ENCODE measurements at regions not wholly inside any gene's neighbourhood (a gene's known extent, or its start where the extent isn't known, plus 50 kb on each side); places are given as distances from the start of the nearest gene placed in this dataset.

DNA sequence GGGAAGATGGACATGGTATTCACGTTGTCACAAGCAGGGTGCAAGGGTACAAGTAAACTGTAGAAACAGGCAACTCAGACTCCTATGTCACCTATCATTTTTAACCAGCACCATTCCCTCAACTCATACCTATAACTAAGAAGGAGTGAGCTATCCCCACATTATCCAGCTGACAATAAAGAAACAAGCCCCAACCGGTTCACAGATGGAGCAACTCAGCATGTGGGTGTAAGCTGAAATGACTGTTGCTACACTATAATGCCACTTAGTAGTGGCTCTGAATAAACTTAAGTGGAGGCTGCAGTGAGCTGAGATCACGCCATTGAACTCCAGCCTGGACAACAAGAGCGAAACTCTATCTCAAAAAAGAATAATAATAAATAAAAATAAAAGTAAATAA lies 829.5 kb upstream of the MDGA2 start:
- H3K4me3 Mint-ChIP-seq (ENCODE audit: unreplicated experiment): no peak overlapping the region
- H3K36me3 Mint-ChIP-seq (ENCODE audit: low read depth): no peaks in the 10 kb centered on the region
- peaks cover 4% of the 10 kb centered on the region for H3K27me3 Mint-ChIP-seq (ENCODE audit: low read depth)
- TF ChIP-seq, protein P1, sequence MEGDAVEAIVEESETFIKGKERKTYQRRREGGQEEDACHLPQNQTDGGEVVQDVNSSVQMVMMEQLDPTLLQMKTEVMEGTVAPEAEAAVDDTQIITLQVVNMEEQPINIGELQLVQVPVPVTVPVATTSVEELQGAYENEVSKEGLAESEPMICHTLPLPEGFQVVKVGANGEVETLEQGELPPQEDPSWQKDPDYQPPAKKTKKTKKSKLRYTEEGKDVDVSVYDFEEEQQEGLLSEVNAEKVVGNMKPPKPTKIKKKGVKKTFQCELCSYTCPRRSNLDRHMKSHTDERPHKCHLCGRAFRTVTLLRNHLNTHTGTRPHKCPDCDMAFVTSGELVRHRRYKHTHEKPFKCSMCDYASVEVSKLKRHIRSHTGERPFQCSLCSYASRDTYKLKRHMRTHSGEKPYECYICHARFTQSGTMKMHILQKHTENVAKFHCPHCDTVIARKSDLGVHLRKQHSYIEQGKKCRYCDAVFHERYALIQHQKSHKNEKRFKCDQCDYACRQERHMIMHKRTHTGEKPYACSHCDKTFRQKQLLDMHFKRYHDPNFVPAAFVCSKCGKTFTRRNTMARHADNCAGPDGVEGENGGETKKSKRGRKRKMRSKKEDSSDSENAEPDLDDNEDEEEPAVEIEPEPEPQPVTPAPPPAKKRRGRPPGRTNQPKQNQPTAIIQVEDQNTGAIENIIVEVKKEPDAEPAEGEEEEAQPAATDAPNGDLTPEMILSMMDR (IDR thresholded peaks at IDR 0.05): no peak
- H3K4me1 Mint-ChIP-seq (ENCODE audit: low read depth): no peaks in the 10 kb centered on the region
- DNase-seq (ENCODE audit: low spot score): no peak
- H3K27ac Mint-ChIP-seq (ENCODE audit: unreplicated experiment): no peak overlapping the region
- peaks cover 2% of the 10 kb centered on the region for H3K9me3 Mint-ChIP-seq (ENCODE audit: low read depth)

GRCh38 chr14:48490756-48491155 lies 815.4 kb upstream of the MDGA2 start:
- no peak for DNase-seq (ENCODE audit: low spot score)
- Mint-ChIP-seq H3K36me3 (ENCODE audit: low read depth) (no peaks in the 10 kb centered on the region), H3K9me3 (ENCODE audit: low read depth) (no peaks in the 10 kb centered on the region), H3K4me3 (ENCODE audit: unreplicated experiment) (no peak overlapping the region), H3K27ac (ENCODE audit: unreplicated experiment) (no peak overlapping the region), H3K4me1 (ENCODE audit: low read depth) (no peaks in the 10 kb centered on the region), H3K27me3 (ENCODE audit: low read depth) (peaks cover 2% of the 10 kb centered on the region)
- TF ChIP-seq, protein P1 (IDR thresholded peaks at IDR 0.05): no peak

DNA sequence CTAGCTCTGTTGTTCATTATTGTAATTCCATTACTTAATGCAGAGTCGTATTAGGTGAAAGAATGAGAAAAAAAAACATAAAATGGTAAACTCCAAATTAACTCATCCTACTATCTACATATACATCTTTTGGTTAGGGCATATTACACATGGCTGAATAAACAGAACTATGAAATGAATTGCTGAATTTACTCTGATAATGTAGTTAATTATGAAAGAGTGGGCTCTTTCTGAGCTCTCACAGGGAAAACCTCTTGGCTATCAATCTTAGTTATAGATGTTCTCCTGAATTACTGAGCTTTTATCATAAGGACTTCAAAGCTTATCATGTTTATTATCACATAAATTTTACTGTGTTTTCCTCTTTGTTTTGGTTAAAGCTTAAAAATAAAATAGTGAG lies 798.5 kb upstream of the MDGA2 start:
- H3K27ac Mint-ChIP-seq (ENCODE audit: unreplicated experiment): no peak overlapping the region
- DNase-seq (ENCODE audit: low spot score): no peak
- no peaks in the 10 kb centered on the region for H3K27me3 Mint-ChIP-seq (ENCODE audit: low read depth)
- H3K4me3 Mint-ChIP-seq (ENCODE audit: unreplicated experiment): no peak overlapping the region
- H3K36me3 Mint-ChIP-seq (ENCODE audit: low read depth): no peaks in the 10 kb centered on the region
- H3K4me1 Mint-ChIP-seq (ENCODE audit: low read depth): no peaks in the 10 kb centered on the region
- TF ChIP-seq, protein P1 (IDR thresholded peaks at IDR 0.05): no peak
- H3K9me3 Mint-ChIP-seq (ENCODE audit: low read depth): peaks cover 7% of the 10 kb centered on the region

GRCh38 chr14:48456051-48456450 lies 780.6 kb upstream of the MDGA2 start:
- Mint-ChIP-seq H3K9me3 (ENCODE audit: low read depth) (no peaks in the 10 kb centered on the region), H3K36me3 (ENCODE audit: low read depth) (no peaks in the 10 kb centered on the region), H3K4me1 (ENCODE audit: low read depth) (no peaks in the 10 kb centered on the region), H3K27me3 (ENCODE audit: low read depth) (peaks cover 2% of the 10 kb centered on the region), H3K27ac (ENCODE audit: unreplicated experiment) (no peak overlapping the region), H3K4me3 (ENCODE audit: unreplicated experiment) (no peak overlapping the region)
- TF ChIP-seq, protein P1 (IDR thresholded peaks at IDR 0.05): no peak
- no peak for DNase-seq (ENCODE audit: low spot score)

DNA sequence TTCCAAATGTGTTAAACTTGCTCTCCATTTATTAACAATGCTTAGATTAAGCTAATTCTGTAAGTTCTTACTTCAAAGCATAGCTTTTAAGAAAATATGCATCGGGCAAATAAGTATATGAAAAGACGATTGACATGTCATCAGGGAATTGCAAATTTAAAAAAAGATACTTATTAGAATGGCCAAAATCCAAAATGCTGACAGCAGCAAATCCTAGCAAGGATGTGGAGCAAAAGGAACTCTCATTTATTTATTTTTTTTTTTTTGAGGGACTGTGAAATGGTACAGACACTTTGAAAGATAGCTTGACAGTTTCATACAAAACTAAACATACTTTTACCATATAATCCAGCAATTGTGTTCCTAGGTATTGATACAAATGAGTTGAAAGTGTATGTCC lies 779.5 kb upstream of the MDGA2 start:
- Mint-ChIP-seq H3K27ac (ENCODE audit: unreplicated experiment) (no peak overlapping the region), H3K9me3 (ENCODE audit: low read depth) (no peaks in the 10 kb centered on the region), H3K27me3 (ENCODE audit: low read depth) (peaks cover 2% of the 10 kb centered on the region), H3K36me3 (ENCODE audit: low read depth) (no peaks in the 10 kb centered on the region), H3K4me3 (ENCODE audit: unreplicated experiment) (no peak overlapping the region), H3K4me1 (ENCODE audit: low read depth) (no peaks in the 10 kb centered on the region)
- no peak for DNase-seq (ENCODE audit: low spot score)
- TF ChIP-seq, protein P1 (IDR thresholded peaks at IDR 0.05): no peak

Data from chondrocyte (in vitro differentiated cells).